NAMALWA (cell line): ENCODE measurements at regions not wholly inside any gene's neighbourhood (a gene's known extent, or its start where the extent isn't known, plus 50 kb on each side); places are given as distances from the start of the nearest gene placed in this dataset.
A peak's percentile ranks its signal among the peaks of the same experiment; 100 is the strongest.
"Not testable (repeated sequence)": the region's sequence is repeated elsewhere in the genome, so short reads cannot be mapped to it uniquely, and the experiment has no call there.

Source experiments
- DNase-seq: peaks from one replicate; pipeline ENCODE4 v3.0.0-alpha.2; 2015; ENCODE audit warnings: low spot score

DNA sequence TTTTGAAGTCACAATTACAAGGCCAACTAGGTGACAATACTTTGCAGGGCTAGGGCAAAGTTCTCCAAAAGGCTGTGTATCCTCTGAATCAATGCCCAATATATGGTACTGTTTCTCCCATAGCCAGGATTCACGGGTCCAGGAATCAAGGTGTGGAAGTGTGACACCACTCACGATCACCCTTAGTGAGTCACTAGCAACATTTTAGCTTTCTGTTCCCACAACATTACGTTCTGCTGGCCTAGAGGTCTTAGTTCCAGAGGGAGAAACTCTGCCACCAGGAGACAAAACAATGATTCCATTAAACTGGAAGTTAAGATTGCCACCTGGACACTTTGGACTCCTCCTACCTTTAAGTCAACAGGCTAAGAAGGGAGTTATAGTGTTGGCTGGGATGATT lies 88.5 kb upstream of the RANBP6 start:
- not testable (repeated sequence) for DNase-seq

DNA sequence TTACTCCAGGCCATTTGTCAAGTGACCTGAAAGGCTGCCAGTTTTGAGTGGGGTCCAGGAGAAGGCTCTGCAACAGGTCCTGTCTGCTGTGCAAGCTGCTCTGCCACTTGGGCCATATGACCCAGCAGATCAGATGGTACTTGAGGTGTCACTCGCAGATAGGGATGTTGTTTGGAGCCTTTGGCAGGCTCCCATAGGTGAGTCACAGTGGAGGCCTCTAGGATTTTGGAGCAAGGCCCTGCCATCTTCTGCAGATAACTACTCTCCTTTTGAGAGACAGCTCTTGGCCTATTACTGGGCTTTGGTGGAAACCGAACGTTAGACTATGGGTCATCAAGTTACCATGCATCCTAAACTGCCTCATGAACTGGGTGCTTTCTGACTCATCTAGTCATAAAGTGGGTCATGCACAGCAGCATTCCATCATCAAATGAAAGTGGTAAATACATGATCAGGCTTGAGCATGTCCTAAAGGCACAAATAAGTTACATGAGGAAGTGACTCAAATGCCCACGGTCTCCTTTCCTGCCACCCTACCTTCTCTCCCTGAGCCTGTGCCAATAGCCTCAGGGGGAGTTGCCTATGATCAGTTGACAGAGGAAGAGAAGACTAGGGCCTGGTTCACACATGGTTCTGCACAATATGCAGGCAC lies 87.0 kb upstream of the RANBP6 start:
- not testable (repeated sequence) for DNase-seq

- DNase-seq, result not testable (repeated sequence)
These were observed 86.3 kb upstream of the RANBP6 start for GRCh38 chr9:6101725-6102124.

DNA sequence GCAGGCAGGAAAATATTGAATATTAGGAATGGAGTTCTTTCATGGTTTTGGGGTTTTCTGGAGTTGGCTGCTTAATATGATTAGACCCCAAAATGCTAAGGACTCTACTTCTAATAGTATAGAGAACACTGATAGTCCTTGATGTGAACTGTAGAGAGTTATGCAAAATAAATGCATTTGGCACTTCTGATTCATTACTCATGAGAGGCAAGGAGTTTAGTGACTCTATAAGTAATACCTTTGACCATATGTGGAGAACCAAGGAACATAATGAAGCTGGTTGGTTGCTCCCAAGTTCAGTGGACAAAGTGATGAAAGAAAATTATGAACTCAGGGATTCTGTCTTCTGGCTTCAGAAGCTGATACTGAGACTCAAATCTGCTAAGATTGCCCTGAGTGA lies 83.9 kb upstream of the RANBP6 start:
- DNase-seq, result not testable (repeated sequence)

- DNase-seq, result no peak
These were observed 83.0 kb upstream of the RANBP6 start for GRCh38 chr9:6098431-6098830.

DNA sequence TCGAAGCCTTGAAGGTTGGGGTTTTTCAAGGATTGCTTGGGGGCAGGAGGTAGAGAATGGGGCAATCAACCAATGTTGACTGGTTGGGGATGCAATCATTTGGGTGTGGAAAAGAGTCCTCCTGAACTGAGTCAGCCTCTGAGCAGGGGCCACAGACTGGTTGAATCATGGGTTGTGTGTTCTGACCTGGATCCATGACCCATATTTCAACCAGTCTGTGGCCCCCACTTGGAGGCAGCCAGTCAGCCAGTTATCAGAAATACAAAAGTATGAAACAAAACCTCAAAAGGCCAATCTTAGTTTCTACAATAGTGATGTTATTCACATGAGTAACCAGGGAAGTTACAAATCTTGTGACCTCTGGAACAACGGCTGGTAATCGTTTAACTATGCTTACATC lies 81.4 kb upstream of the RANBP6 start:
- DNase-seq, result no peak

- DNase-seq, result peak; percentile 11
These were observed 75.1 kb upstream of the RANBP6 start for GRCh38 chr9:6090277-6091210.

DNA sequence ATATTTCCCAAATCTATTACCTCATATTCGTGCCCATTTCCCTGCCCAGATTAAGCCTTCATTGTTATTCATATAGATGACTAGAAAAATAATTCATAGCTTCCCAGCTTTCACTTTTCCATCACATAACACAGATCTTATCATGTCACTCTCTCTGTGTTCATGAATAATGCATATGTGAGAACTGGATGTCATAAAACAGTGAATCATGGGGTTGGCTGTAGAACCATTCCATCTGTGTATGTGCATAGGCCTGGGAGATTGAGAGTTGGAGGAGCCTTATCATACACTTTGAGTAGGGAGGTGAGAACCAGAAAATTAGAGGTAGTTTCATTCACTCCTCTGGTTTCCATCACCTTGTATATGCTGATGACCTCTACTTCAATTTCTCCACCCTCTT lies 73.9 kb upstream of the RANBP6 start:
- DNase-seq, result no peak

GRCh38 chr9:6086006-6086655 lies 70.7 kb upstream of the RANBP6 start:
- no peak for DNase-seq

- DNase-seq, result peak; percentile 90
These were observed 64.8 kb upstream of the RANBP6 start for GRCh38 chr9:6080154-6080716.

GRCh38 chr9:6079386-6079785 lies 64.0 kb upstream of the RANBP6 start:
- no peak for DNase-seq

DNA sequence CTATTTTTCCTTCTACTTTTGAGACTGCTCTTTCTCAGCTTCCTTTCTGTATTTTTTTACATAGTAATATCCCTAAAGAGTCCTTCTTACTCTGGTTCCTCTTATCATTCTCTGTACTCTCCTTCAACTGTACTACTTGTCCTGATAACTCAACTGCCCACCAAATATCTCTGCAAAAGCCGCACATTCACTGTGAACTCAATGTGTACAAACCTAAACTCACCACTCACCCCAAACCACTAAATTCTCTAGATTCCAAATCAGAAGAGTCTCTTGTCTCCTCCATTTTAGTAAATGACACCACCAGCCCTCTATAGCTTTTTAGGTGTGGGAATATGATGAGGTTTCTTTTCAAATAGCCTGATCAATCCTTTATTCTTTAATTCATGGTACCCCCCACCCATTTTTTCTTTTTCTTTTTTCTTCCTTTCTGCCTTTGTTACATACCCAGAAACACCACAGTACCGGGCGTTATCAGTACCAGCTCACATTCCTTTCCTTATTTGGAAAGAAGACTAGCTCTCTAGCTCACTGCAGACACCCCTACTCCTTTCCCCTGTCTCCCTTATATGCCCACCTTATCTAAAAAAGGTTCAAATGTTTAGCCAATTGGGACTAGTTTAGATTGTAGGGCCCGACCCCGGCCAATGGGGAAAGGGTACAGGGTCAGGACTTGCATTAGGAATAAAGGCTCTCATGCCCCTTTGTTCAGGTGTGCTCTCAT lies 63.1 kb upstream of the RANBP6 start:
- DNase-seq, result no peak

DNA sequence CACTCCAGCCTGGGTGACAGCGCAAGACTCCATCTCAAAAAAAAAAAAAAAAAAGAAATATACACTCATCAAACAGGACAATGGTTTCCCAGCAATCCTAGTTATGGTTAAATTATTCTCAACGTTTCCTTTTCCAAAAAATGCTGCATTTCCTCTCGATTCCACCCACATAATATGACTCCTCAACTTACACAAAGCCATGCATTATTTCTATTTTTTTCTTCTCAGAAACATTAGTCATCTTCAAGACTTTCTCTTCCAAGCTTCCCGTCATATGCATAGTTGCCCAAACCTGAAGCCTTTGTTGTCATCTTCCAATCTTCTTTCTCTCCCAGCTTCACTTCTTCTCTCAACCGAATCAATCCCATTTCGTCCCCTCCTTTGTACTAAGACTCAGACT lies 61.4 kb upstream of the RANBP6 start:
- no peak for DNase-seq

DNA sequence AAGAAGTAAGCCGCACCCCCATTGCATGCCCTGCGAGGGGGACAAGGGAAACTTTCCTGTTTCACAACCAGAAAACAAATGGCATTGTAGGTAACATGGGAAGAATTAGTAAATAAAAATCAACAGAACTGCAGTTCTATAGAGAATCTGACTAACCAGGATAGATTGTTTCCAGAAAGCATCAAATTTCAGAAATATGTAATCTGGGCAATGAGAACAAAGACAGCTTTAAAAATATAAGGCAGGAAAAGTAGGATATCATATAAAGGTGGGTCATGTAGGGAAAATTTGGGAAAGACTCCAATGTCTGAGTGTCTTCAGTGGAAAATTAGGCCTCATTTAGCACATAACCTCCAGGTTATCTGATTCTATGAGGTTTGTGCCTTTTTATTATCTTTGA lies 58.3 kb upstream of the RANBP6 start:
- DNase-seq, result no peak

GRCh38 chr9:6072865-6073264 lies 57.4 kb upstream of the RANBP6 start:
- no peak for DNase-seq

DNA sequence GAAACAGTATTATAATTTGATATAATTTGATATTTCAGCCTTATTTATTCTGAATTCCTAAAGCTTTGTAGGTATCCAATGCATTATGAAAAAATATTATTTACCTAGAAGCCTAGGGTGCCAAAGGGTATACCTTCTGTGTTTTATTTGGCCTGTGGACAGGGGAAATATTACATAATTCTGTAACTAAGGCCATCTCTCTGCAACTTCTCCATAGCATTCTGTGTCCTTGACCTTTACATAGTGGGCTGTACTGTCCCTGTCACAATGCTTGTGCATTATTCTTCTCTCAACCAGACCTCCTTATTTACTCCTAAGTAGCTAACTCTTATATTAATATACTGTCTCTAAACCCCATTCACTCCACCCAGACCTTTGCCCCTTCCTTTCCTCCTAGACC lies 57.0 kb upstream of the RANBP6 start:
- no peak for DNase-seq

GRCh38 chr9:6068983-6069382 lies 53.6 kb upstream of the RANBP6 start:
- peak; percentile 30 for DNase-seq

DNA sequence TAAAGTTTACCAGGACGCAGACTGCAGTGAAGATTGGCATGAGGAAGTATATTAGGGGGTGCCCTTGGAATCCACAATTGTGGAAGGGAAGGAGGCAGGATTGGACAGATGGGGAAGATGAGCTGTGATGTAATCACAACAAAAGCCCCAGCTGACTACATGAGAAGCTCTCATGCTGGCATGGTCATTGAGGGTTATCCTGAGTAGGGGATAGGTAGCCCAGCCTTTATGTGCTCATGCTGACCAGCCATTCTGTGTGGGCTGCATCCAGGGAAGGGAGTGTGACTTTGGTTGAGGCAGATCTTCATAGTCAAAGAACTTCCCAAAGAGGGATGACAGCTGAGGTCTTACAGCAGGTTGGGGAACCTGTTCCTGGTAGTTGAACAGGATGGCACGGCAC lies 52.0 kb upstream of the RANBP6 start:
- no peak for DNase-seq
